ENCODE measurements at regions not wholly inside any gene's neighbourhood (a gene's known extent, or its start where the extent isn't known, plus 50 kb on each side); places are given as distances from the start of the nearest gene placed in this dataset.

DNA sequence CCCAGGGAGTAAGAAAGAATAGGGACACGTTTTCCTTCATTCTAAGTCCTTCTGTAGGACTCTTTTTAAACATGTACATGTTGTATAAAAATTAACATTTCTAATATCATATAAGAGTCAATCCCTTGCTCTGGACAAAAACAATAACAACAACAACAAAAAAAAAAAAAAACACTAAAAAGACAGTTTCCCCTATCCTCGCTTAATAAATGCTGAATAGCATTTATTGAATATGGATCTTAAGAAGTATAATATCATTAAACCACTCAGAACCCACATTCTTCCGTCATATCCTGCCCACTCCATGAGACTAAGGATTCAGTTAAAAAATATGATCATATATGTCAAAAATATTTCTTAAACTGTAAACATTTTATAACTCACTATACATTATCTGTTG lies 145.1 kb downstream of the AQP9 start:
- no peaks in the 10 kb centered on the region for H3K36me3 Mint-ChIP-seq (ENCODE audit: low read depth)
- no peak overlapping the region for H3K27ac Mint-ChIP-seq
- H3K9me3 Mint-ChIP-seq = no peaks in the 10 kb centered on the region
- H3K4me1 Mint-ChIP-seq (ENCODE audit: low read depth) = peaks cover 9% of the 10 kb centered on the region
- no peak overlapping the region for H3K4me3 Mint-ChIP-seq
- no peaks in the 10 kb centered on the region for H3K27me3 Mint-ChIP-seq

- no peaks in the 10 kb centered on the region for H3K9me3 Mint-ChIP-seq
- no peak overlapping the region for H3K4me3 Mint-ChIP-seq
- H3K27ac Mint-ChIP-seq = no peak overlapping the region
- peaks cover 9% of the 10 kb centered on the region for H3K4me1 Mint-ChIP-seq (ENCODE audit: low read depth)
- no peaks in the 10 kb centered on the region for H3K36me3 Mint-ChIP-seq (ENCODE audit: low read depth)
- no peaks in the 10 kb centered on the region for H3K27me3 Mint-ChIP-seq
Measured at GRCh38 chr15:58284293-58284692, 146.1 kb downstream of the AQP9 start.

GRCh38 chr15:58285212-58285920 lies 146.4 kb upstream of the LIPC start:
- peaks cover 9% of the 10 kb centered on the region for H3K4me1 Mint-ChIP-seq (ENCODE audit: low read depth)
- H3K36me3 Mint-ChIP-seq (ENCODE audit: low read depth) = no peaks in the 10 kb centered on the region
- H3K4me3 Mint-ChIP-seq = no peak overlapping the region
- H3K27me3 Mint-ChIP-seq = no peaks in the 10 kb centered on the region
- H3K9me3 Mint-ChIP-seq = no peaks in the 10 kb centered on the region
- H3K27ac Mint-ChIP-seq = no peak overlapping the region

GRCh38 chr15:58285921-58286278 lies 145.9 kb upstream of the LIPC start:
- Mint-ChIP-seq H3K27me3 (no peaks in the 10 kb centered on the region), H3K9me3 (no peaks in the 10 kb centered on the region), H3K4me1 (ENCODE audit: low read depth) (peaks cover 13% of the 10 kb centered on the region), H3K36me3 (ENCODE audit: low read depth) (no peaks in the 10 kb centered on the region), H3K27ac (no peak overlapping the region), H3K4me3 (no peak overlapping the region)

DNA sequence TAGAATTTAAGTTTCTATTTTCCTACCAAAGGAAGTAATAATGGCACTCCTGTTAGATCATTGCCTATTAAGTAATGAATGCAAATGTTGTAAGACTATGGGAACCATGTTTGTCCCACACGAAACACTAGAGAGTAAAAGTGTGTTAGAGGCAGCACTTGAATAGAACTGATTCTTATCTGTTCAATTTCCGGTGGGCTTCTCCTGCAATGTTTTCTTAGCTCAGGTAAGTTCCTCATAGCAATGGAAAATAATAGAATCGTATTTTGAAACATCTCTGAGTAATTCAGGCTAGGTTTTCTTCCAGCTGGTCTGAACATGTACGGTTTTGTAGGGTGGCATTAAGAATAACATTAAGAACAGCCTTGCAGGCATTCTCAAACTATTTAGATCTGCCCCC lies 145.3 kb upstream of the LIPC start:
- H3K4me1 Mint-ChIP-seq (ENCODE audit: low read depth) = peaks cover 16% of the 10 kb centered on the region
- H3K27ac Mint-ChIP-seq = no peak overlapping the region
- H3K4me3 Mint-ChIP-seq = no peak overlapping the region
- no peaks in the 10 kb centered on the region for H3K9me3 Mint-ChIP-seq
- H3K36me3 Mint-ChIP-seq (ENCODE audit: low read depth) = no peaks in the 10 kb centered on the region
- H3K27me3 Mint-ChIP-seq = no peaks in the 10 kb centered on the region

GRCh38 chr15:58287891-58288290 lies 143.9 kb upstream of the LIPC start:
- H3K27me3 Mint-ChIP-seq = no peaks in the 10 kb centered on the region
- no peaks in the 10 kb centered on the region for H3K9me3 Mint-ChIP-seq

GRCh38 chr15:58288592-58288991 lies 143.2 kb upstream of the LIPC start:
- H3K27ac Mint-ChIP-seq = no peak overlapping the region
- no peaks in the 10 kb centered on the region for H3K9me3 Mint-ChIP-seq
- no peaks in the 10 kb centered on the region for H3K27me3 Mint-ChIP-seq
- peaks cover 36% of the 10 kb centered on the region for H3K4me1 Mint-ChIP-seq (ENCODE audit: low read depth)
- H3K4me3 Mint-ChIP-seq = no peak overlapping the region
- H3K36me3 Mint-ChIP-seq (ENCODE audit: low read depth) = peaks cover 3% of the 10 kb centered on the region

More at GRCh38 chr15:58287891-58288290, 143.9 kb upstream of the LIPC start:
- H3K36me3 Mint-ChIP-seq (ENCODE audit: low read depth) = peaks cover 3% of the 10 kb centered on the region
- no peak overlapping the region for H3K27ac Mint-ChIP-seq
- no peak overlapping the region for H3K4me3 Mint-ChIP-seq
- peaks cover 30% of the 10 kb centered on the region for H3K4me1 Mint-ChIP-seq (ENCODE audit: low read depth)

DNA sequence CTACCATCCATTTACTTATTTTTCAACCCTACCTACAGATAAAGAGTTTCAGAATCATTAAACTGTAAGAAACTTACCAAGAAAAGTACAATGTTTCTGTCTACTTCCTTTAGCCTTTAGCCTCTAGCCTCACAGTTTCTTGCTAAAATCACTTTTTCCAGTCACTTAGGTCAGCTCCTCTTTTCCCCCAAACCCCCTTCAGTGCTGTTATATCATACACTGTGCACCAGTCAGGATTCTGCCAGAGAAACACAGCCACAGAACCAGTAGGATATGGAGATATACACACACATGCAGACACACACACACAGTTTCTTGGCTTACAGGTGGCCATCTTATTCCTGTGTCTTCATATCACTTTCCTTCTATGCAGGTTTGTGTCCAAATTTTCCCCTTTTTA lies 139.9 kb upstream of the LIPC start:
- Mint-ChIP-seq H3K27me3 (peaks cover 7% of the 10 kb centered on the region), H3K27ac (peak overlapping the region; percentile 30), H3K4me1 (ENCODE audit: low read depth) (peaks cover 36% of the 10 kb centered on the region), H3K4me3 (no peak overlapping the region), H3K36me3 (ENCODE audit: low read depth) (peaks cover 3% of the 10 kb centered on the region), H3K9me3 (peaks cover 12% of the 10 kb centered on the region)

- peaks cover 3% of the 10 kb centered on the region for H3K36me3 Mint-ChIP-seq (ENCODE audit: low read depth)
- H3K4me1 Mint-ChIP-seq (ENCODE audit: low read depth) = peaks cover 35% of the 10 kb centered on the region
- peak overlapping the region; percentile 9 for H3K4me3 Mint-ChIP-seq
- peaks cover 7% of the 10 kb centered on the region for H3K27me3 Mint-ChIP-seq
- peak overlapping the region; percentile 24 for H3K27ac Mint-ChIP-seq
- H3K9me3 Mint-ChIP-seq = peaks cover 16% of the 10 kb centered on the region
Measured at GRCh38 chr15:58292751-58293175, 139.0 kb upstream of the LIPC start.

- Mint-ChIP-seq H3K4me3 (no peak overlapping the region), H3K36me3 (ENCODE audit: low read depth) (peaks cover 3% of the 10 kb centered on the region), H3K9me3 (peaks cover 16% of the 10 kb centered on the region), H3K27ac (no peak overlapping the region), H3K4me1 (ENCODE audit: low read depth) (peaks cover 35% of the 10 kb centered on the region), H3K27me3 (peaks cover 7% of the 10 kb centered on the region)
Measured at GRCh38 chr15:58293622-58294550, 137.9 kb upstream of the LIPC start.

GRCh38 chr15:58294681-58295254 lies 137.0 kb upstream of the LIPC start:
- H3K27ac Mint-ChIP-seq = no peak overlapping the region
- peaks cover 7% of the 10 kb centered on the region for H3K27me3 Mint-ChIP-seq
- peaks cover 16% of the 10 kb centered on the region for H3K9me3 Mint-ChIP-seq

DNA sequence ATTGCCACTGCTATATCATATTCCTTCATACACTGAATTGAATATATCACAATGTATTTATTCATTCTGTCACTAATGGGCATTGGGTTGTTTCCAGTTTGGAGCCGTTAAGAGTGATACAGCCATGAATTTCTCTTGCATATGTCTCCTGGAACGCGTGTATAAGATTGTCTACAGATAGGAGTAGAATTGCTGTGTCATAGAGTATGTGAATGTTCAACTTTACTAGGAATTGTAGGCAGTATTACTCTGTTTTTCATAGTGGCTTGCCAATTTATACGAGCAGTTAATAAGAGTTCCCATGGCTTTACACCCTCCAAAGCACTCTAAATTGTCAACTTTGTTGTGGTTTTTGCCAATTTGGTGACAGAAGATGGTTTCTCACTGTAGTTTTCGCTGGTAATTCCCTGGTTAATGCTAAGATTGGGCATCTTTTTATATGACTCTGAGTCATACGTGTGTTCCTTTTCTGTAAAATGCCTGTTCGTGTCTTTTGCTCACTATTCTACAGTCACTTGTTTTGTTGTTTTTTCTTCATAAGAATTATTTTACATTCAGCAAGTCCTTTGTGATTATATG lies 136.1 kb upstream of the LIPC start:
- H3K4me3 Mint-ChIP-seq = no peak overlapping the region
- peaks cover 7% of the 10 kb centered on the region for H3K27me3 Mint-ChIP-seq
- H3K27ac Mint-ChIP-seq = no peak overlapping the region
- peaks cover 16% of the 10 kb centered on the region for H3K9me3 Mint-ChIP-seq
- peaks cover 32% of the 10 kb centered on the region for H3K4me1 Mint-ChIP-seq (ENCODE audit: low read depth)
- H3K36me3 Mint-ChIP-seq (ENCODE audit: low read depth) = peaks cover 3% of the 10 kb centered on the region

More at GRCh38 chr15:58294681-58295254, 137.0 kb upstream of the LIPC start:
- Mint-ChIP-seq H3K4me1 (ENCODE audit: low read depth) (peaks cover 35% of the 10 kb centered on the region), H3K4me3 (no peak overlapping the region), H3K36me3 (ENCODE audit: low read depth) (peaks cover 3% of the 10 kb centered on the region)

- peaks cover 29% of the 10 kb centered on the region for H3K4me1 Mint-ChIP-seq (ENCODE audit: low read depth)
- peaks cover 16% of the 10 kb centered on the region for H3K9me3 Mint-ChIP-seq
- H3K36me3 Mint-ChIP-seq (ENCODE audit: low read depth) = peaks cover 3% of the 10 kb centered on the region
- no peak overlapping the region for H3K4me3 Mint-ChIP-seq
- no peak overlapping the region for H3K27ac Mint-ChIP-seq
- peaks cover 7% of the 10 kb centered on the region for H3K27me3 Mint-ChIP-seq
Measured at GRCh38 chr15:58296276-58296675, 135.5 kb upstream of the LIPC start.

- Mint-ChIP-seq H3K27ac (no peak overlapping the region), H3K4me3 (no peak overlapping the region), H3K4me1 (ENCODE audit: low read depth) (peaks cover 16% of the 10 kb centered on the region), H3K27me3 (peaks cover 7% of the 10 kb centered on the region), H3K9me3 (peaks cover 16% of the 10 kb centered on the region), H3K36me3 (ENCODE audit: low read depth) (peaks cover 1% of the 10 kb centered on the region)
Measured at GRCh38 chr15:58297639-58298038, 134.2 kb upstream of the LIPC start.
